Peyer's patch (tissue), 4 donors: ENCODE measurements at regions not wholly inside any gene's neighbourhood (a gene's known extent, or its start where the extent isn't known, plus 50 kb on each side); places are given as distances from the start of the nearest gene placed in this dataset.

Experiments
- POLR2A ChIP-seq, 2 donors: fragments of 450-650 bp; IDR thresholded peaks; one replicate each; pipeline ENCODE4 v1.5.1; 2017; ENCODE audit warnings: antibody characterized with exemption in 2 of 2, mild to moderate bottlenecking in 2 of 2, moderate library complexity in 2 of 2
- TF ChIP-seq, protein P1 (sequence below), 6 experiments: fragments of 450-650 bp in 4 of 6; fragments of 200-600 bp in 2 of 6; sonication (generic) in 1 of 6; IDR thresholded peaks; one replicate each; pipeline ENCODE4 v1.5.1; 2017 to 2019; ENCODE audit warnings: antibody characterized with exemption in 6 of 6, mild to moderate bottlenecking in 3 of 6, moderate library complexity in 1 of 6

GRCh38 chr12:91922674-91923073, 223.0 kb downstream of the BTG1 start:
- TF ChIP-seq, protein P1, sequence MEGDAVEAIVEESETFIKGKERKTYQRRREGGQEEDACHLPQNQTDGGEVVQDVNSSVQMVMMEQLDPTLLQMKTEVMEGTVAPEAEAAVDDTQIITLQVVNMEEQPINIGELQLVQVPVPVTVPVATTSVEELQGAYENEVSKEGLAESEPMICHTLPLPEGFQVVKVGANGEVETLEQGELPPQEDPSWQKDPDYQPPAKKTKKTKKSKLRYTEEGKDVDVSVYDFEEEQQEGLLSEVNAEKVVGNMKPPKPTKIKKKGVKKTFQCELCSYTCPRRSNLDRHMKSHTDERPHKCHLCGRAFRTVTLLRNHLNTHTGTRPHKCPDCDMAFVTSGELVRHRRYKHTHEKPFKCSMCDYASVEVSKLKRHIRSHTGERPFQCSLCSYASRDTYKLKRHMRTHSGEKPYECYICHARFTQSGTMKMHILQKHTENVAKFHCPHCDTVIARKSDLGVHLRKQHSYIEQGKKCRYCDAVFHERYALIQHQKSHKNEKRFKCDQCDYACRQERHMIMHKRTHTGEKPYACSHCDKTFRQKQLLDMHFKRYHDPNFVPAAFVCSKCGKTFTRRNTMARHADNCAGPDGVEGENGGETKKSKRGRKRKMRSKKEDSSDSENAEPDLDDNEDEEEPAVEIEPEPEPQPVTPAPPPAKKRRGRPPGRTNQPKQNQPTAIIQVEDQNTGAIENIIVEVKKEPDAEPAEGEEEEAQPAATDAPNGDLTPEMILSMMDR (IDR thresholded peaks at IDR 0.05) = no peak
- TF ChIP-seq POLR2A (IDR thresholded peaks at IDR 0.05) = no peak
